HG02571 (cell line): ENCODE measurements at regions not wholly inside any gene's neighbourhood (a gene's known extent, or its start where the extent isn't known, plus 50 kb on each side); places are given as distances from the start of the nearest gene placed in this dataset.
"Not testable (repeated sequence)": the region's sequence is repeated elsewhere in the genome, so short reads cannot be mapped to it uniquely, and the experiment has no call there.

Experiments used
- ATAC-seq: cut with Tn5 transposase; IDR thresholded peaks from one replicate; pipeline ENCODE4 v1.9.1; 2021; ENCODE audit warnings: mild to moderate bottlenecking, moderate library complexity; ENCODE audit not compliant: unreplicated experiment

GRCh38 chr6:80942911-80943310 lies 809.6 kb downstream of the TENT5A start:
- ATAC-seq, result no peak

GRCh38 chr6:80940976-80941375 lies 811.5 kb downstream of the TENT5A start:
- ATAC-seq, result no peak

- ATAC-seq, result no peak
These were observed 811.9 kb downstream of the TENT5A start for GRCh38 chr6:80940571-80940970.

- ATAC-seq, result no peak
These were observed 812.6 kb downstream of the TENT5A start for GRCh38 chr6:80939898-80940297.

GRCh38 chr6:80939480-80939879 lies 813.0 kb downstream of the TENT5A start:
- no peak for ATAC-seq

- no peak for ATAC-seq
These were observed 814.4 kb downstream of the TENT5A start for GRCh38 chr6:80938131-80938530.

- ATAC-seq, result no peak
These were observed 820.1 kb downstream of the TENT5A start for GRCh38 chr6:80932359-80932758.

GRCh38 chr6:80930376-80930775 lies 822.1 kb downstream of the TENT5A start:
- no peak for ATAC-seq

GRCh38 chr6:80923816-80924215 lies 817.3 kb downstream of the BCKDHB start:
- no peak for ATAC-seq

GRCh38 chr6:80922916-80923455 lies 816.5 kb downstream of the BCKDHB start:
- no peak for ATAC-seq

GRCh38 chr6:80921861-80922460 lies 815.5 kb downstream of the BCKDHB start:
- no peak for ATAC-seq

- no peak for ATAC-seq
These were observed 801.4 kb downstream of the BCKDHB start for GRCh38 chr6:80907831-80908230.

GRCh38 chr6:80903711-80904110 lies 797.2 kb downstream of the BCKDHB start:
- no peak for ATAC-seq

- no peak for ATAC-seq
These were observed 780.0 kb downstream of the BCKDHB start for GRCh38 chr6:80886475-80886874.

- no peak for ATAC-seq
These were observed 766.5 kb downstream of the BCKDHB start for GRCh38 chr6:80872951-80873308.

GRCh38 chr6:80872199-80872950 lies 765.9 kb downstream of the BCKDHB start:
- ATAC-seq, result no peak

- no peak for ATAC-seq
These were observed 756.3 kb downstream of the BCKDHB start for GRCh38 chr6:80862756-80863155.

- ATAC-seq, result no peak
These were observed 753.6 kb downstream of the BCKDHB start for GRCh38 chr6:80860107-80860506.

- ATAC-seq, result not testable (repeated sequence)
These were observed 741.5 kb downstream of the BCKDHB start for GRCh38 chr6:80847973-80848372.

- ATAC-seq, result no peak
These were observed 725.9 kb downstream of the BCKDHB start for GRCh38 chr6:80832337-80832736.

GRCh38 chr6:80793411-80793810 lies 686.9 kb downstream of the BCKDHB start:
- no peak for ATAC-seq

GRCh38 chr6:80792151-80792550 lies 685.7 kb downstream of the BCKDHB start:
- ATAC-seq, result no peak
